GM12878 (cell line): ENCODE measurements at regions not wholly inside any gene's neighbourhood (a gene's known extent, or its start where the extent isn't known, plus 50 kb on each side); places are given as distances from the start of the nearest gene placed in this dataset.

Experiments used
- ATAC-seq: fragments of 200-7000 bp; cut with Tn5 transposase; 3 replicates; pipeline ENCODE4 v1.9.1; 2020; ENCODE audit warnings: mild to moderate bottlenecking, moderate library complexity
- BruUV-seq: library from RNA; stranded (reverse); fragments of 400-500 nt; replicated peaks from 2 replicates; lab custom pipeline; 2021; lab: Mats Ljungman, UMichigan
- CTCF ChIA-PET: fragments of 300-600 bp; sonication (Branson Sonifier 250); formaldehyde crosslinking; extraction: SDS; loops from one replicate; lab custom pipeline; 2021; ENCODE audit warnings: inconsistent platforms; lab: Yijun Ruan, JAX
- POLR2A ChIA-PET: fragments of 350-600 bp; formaldehyde crosslinking; extraction: SDS; loops from one replicate; lab custom pipeline; 2021; ENCODE audit warnings: inconsistent platforms; lab: Charles Lee
- RAD21 ChIA-PET: fragments of 300-600 bp; sonication (Branson Sonifier 250); formaldehyde crosslinking; loops from one replicate; lab custom pipeline; 2023; ENCODE audit warnings: antibody characterized with exemption; ENCODE audit not compliant: unreplicated experiment; lab: Charles Lee
- SMC1A ChIA-PET: fragments of 300-600 bp; sonication (Branson Sonifier 250); formaldehyde crosslinking; loops from one replicate; lab custom pipeline; 2023; ENCODE audit not compliant: unreplicated experiment, uncharacterized antibody; lab: Charles Lee
- DNase-seq: peaks from one replicate; pipeline ENCODE4 v3.0.0-alpha.2; 2011; ENCODE audit warnings: low read depth, low spot score
- FAIRE-seq: peaks from 3 replicates; lab custom pipeline; 2011; peaks lifted over from hg19 to GRCh38; lab: Jason Lieb, UNC
- H2AFZ ChIP-seq: 2 replicates; pipeline ENCODE4 v1.6.0; 2011; ENCODE audit warnings: low read depth, low read length, control low read depth; ENCODE audit not compliant: control insufficient read depth
- H3K27ac ChIP-seq: 2 replicates; pipeline ENCODE4 v1.5.1; 2011; ENCODE audit warnings: control low read depth; ENCODE audit not compliant: control insufficient read depth, insufficient read depth
- H3K27me3 ChIP-seq, 2 experiments: replicated peaks in 1 of 2; 2 replicates each; pipeline versions ENCODE4 v1.6.0 to v1.6.1; 2011; ENCODE audit warnings: low read length in 1 of 2; ENCODE audit not compliant: control insufficient read depth in 2 of 2, insufficient read depth in 2 of 2
- H3K36me3 ChIP-seq, 2 experiments: 2 replicates each; pipeline ENCODE4 v1.5.1; 2011; ENCODE audit warnings: low read length in 1 of 2; ENCODE audit not compliant: control insufficient read depth in 2 of 2, insufficient read depth in 2 of 2
- H3K4me1 ChIP-seq: 2 replicates; pipeline ENCODE4 v1.6.1; 2011; ENCODE audit warnings: mild to moderate bottlenecking, low read length, moderate library complexity, mixed read lengths; ENCODE audit not compliant: control insufficient read depth, insufficient read depth
- H3K4me2 ChIP-seq: 2 replicates; pipeline ENCODE4 v1.6.0; 2011; ENCODE audit warnings: control low read depth; ENCODE audit not compliant: control insufficient read depth, insufficient read depth
- H3K4me3 ChIP-seq: fragments of 200-600 bp; sonication (generic); 2 replicates; pipeline ENCODE4 v1.5.1; 2016
- H3K79me2 ChIP-seq: 2 replicates; pipeline ENCODE4 v1.6.0; 2011; ENCODE audit warnings: low read length; ENCODE audit not compliant: control insufficient read depth, insufficient read depth
- H3K9ac ChIP-seq: 2 replicates; pipeline ENCODE4 v1.8.0; 2011; ENCODE audit warnings: low read length, control low read depth, mixed read lengths; ENCODE audit not compliant: control insufficient read depth, insufficient read depth
- H3K9me3 ChIP-seq: replicated peaks from 3 replicates; pipeline ENCODE4 v1.5.1; 2011; ENCODE audit warnings: mild to moderate bottlenecking, low read length; ENCODE audit not compliant: control insufficient read depth, insufficient read depth
- H4K20me1 ChIP-seq: 2 replicates; pipeline ENCODE4 v1.6.0; 2011; ENCODE audit not compliant: control insufficient read depth, insufficient read depth
- BCL3 ChIP-seq: IDR thresholded peaks from 2 replicates; pipeline ENCODE4 v1.6.1; 2011; ENCODE audit warnings: borderline replicate concordance, low read depth, mild to moderate bottlenecking, moderate library complexity, low read length; ENCODE audit not compliant: insufficient read depth, poor library complexity, severe bottlenecking
- BHLHE40 ChIP-seq, 2 experiments: fragments of 450-650 bp in 1 of 2; IDR thresholded peaks; 2 replicates each; pipeline ENCODE4 v1.6.1; 2011 to 2017; ENCODE audit warnings: low read depth in 2 of 2, borderline replicate concordance in 1 of 2, improper control_type of control experiment in 1 of 2, low read length in 1 of 2, mild to moderate bottlenecking in 1 of 2
- DPF2 ChIP-seq: fragments of 450-650 bp; IDR thresholded peaks from 2 replicates; pipeline ENCODE4 v1.6.1; 2017; ENCODE audit warnings: mild to moderate bottlenecking
- GABPA ChIP-seq: IDR thresholded peaks from 2 replicates; pipeline ENCODE4 v1.6.1; 2014; ENCODE audit warnings: antibody characterized with exemption, low read depth, mild to moderate bottlenecking, inconsistent platforms
- MEF2A ChIP-seq: IDR thresholded peaks from 2 replicates; pipeline ENCODE4 v1.6.1; 2011; ENCODE audit warnings: low read depth, mild to moderate bottlenecking, low read length, moderate library complexity; ENCODE audit not compliant: insufficient read depth
- MYC ChIP-seq: IDR thresholded peaks from 2 replicates; pipeline ENCODE4 v1.6.1; 2011; ENCODE audit warnings: mild to moderate bottlenecking, low read length, moderate library complexity, inconsistent platforms; ENCODE audit not compliant: insufficient read depth, insufficient replicate concordance, insufficient read length, severe bottlenecking
- NBN ChIP-seq: fragments of 450-650 bp; IDR thresholded peaks from 2 replicates; pipeline ENCODE4 v1.6.1; 2016
- NR2F1 ChIP-seq: fragments of 450-650 bp; conservative IDR thresholded peaks from 2 replicates; pipeline ENCODE4 v1.6.1; 2017; ENCODE audit warnings: mild to moderate bottlenecking
- SPI1 ChIP-seq: IDR thresholded peaks from 2 replicates; pipeline ENCODE4 v1.6.1; 2011; ENCODE audit warnings: low read depth, mild to moderate bottlenecking, low read length, moderate library complexity, borderline replicate concordance; ENCODE audit not compliant: insufficient read depth
- ZBTB11 ChIP-seq: fragments of 450-650 bp; formaldehyde crosslinking; IDR thresholded peaks from 2 replicates; pipeline ENCODE4 v1.5.0; 2022; ENCODE audit warnings: mild to moderate bottlenecking, missing genetic modification characterization
- ZNF384 ChIP-seq: IDR thresholded peaks from 2 replicates; pipeline ENCODE4 v1.6.1; 2012; ENCODE audit warnings: low read depth, mild to moderate bottlenecking, low read length, improper control_type of control experiment, borderline replicate concordance
- WGBS: methylation state at CpG from one replicate; pipeline ENCODE4 v1.1.6; 2016; ENCODE audit warnings: low lambda C conversion rate; ENCODE audit not compliant: insufficient replicate concordance, insufficient coverage; ENCODE audit errors: missing lambda C conversion rate; 5-methylcytosine and 5-hydroxymethylcytosine counted together
- in situ Hi-C: fragments of 300-500 bp; cut with MboI; formaldehyde crosslinking; loops from 9 replicates; pipeline ENCODE4 v1.14.3; 2018; ENCODE audit warnings: mixed read lengths
- intact Hi-C: fragments of 100-400 bp; cut with micrococcal nuclease; formaldehyde crosslinking; loops from one replicate; pipeline ENCODE4 v1.14.2; 2022; ENCODE audit not compliant: unreplicated experiment

- 7% methylated on average over 6 of the region's 6 CpGs for WGBS
- CTCF ChIA-PET = no interaction called here
These were observed 208.7 kb upstream of the POM121L12 start for GRCh38 chr7:52826515-52827265.

GRCh38 chr7:52825611-52826010 lies 209.8 kb upstream of the POM121L12 start:
- BruUV-seq = no TSS peak
- DNase-seq (peak; percentile 0), FAIRE-seq (no peak), ATAC-seq (peak; percentile 48)
- intact Hi-C loops = no loop called here
- RAD21 ChIA-PET = no interaction called here
- WGBS = 20% methylated on average over 3 of the region's 3 CpGs
- Histone ChIP-seq H4K20me1 (no peaks in the 10 kb centered on the region), H3K4me2 (no peak overlapping the region), H3K27me3 (no peaks in the 10 kb centered on the region), H2AFZ (no peak overlapping the region), H3K36me3 (no peaks in the 10 kb centered on the region), H3K79me2 (no peaks in the 10 kb centered on the region), H3K9me3 (no peaks in the 10 kb centered on the region; the same call in 2 of the 3 replicates), H3K4me3 (no peak overlapping the region), H3K27ac (no peak overlapping the region), H3K9ac (no peak overlapping the region), H3K4me1 (no peaks in the 10 kb centered on the region)
- in situ Hi-C loops = no loop called here
- POLR2A ChIA-PET = no interaction called here
- CTCF ChIA-PET = no interaction called here
- SMC1A ChIA-PET = no interaction called here
- TF ChIP-seq BHLHE40 (IDR thresholded peaks at IDR 0.05; ENCODE audit: borderline replicate concordance in 1 of 2, low read depth in 2 of 2, low read length in 1 of 2) (no peak), SPI1 (peak; percentile 19; the same call in 1 of the 2 replicates), MYC (no peak), MEF2A (no peak), BCL3 (no peak), ZNF384 (0 out of 2 replicates have a peak, but pooled peaks have one; percentile 6), ZBTB11 (CRISPR knock-in tag) (no peak), NR2F1 (no peak)

More at GRCh38 chr7:52826515-52827265, 208.7 kb upstream of the POM121L12 start:
- TF ChIP-seq GABPA = no peak
- TF ChIP-seq NBN = no peak
- peak; percentile 70; the same call in 1 of the 2 replicates for TF ChIP-seq SPI1
- TF ChIP-seq DPF2 = 0 out of 2 replicates have a peak, but pooled peaks have one; percentile 27
- POLR2A ChIA-PET = no interaction called here
- in situ Hi-C loops = no loop called here
- no peaks in the 10 kb centered on the region for H3K27me3 ChIP-seq
- H4K20me1 ChIP-seq = no peaks in the 10 kb centered on the region
- H3K27ac ChIP-seq = no peak overlapping the region
- SMC1A ChIA-PET = no interaction called here
- no peak overlapping the region for H3K4me2 ChIP-seq
- no peaks in the 10 kb centered on the region for H3K79me2 ChIP-seq
- no peaks in the 10 kb centered on the region for H3K4me1 ChIP-seq
- peak; percentile 53 for ATAC-seq
- no peaks in the 10 kb centered on the region for H3K36me3 ChIP-seq
- H2AFZ ChIP-seq = no peak overlapping the region
- RAD21 ChIA-PET = no interaction called here
- no peak overlapping the region for H3K9ac ChIP-seq
- H3K9me3 ChIP-seq = no peaks in the 10 kb centered on the region; the same call in 2 of the 3 replicates
- BruUV-seq = no TSS peak
- H3K4me3 ChIP-seq = no peak overlapping the region
- intact Hi-C loops = no loop called here
- no peak for FAIRE-seq
- DNase-seq = peak; percentile 2
